GM18907 (cell line): ENCODE measurements at regions not wholly inside any gene's neighbourhood (a gene's known extent, or its start where the extent isn't known, plus 50 kb on each side); places are given as distances from the start of the nearest gene placed in this dataset.

Experiments used
- ATAC-seq: cut with Tn5 transposase; IDR thresholded peaks from one replicate; pipeline ENCODE4 v1.9.1; 2021; ENCODE audit warnings: mild to moderate bottlenecking, moderate library complexity; ENCODE audit not compliant: unreplicated experiment

- ATAC-seq, result no peak
Observed at GRCh38 chr16:66070140-66070917, 296.2 kb upstream of the CDH5 start.

GRCh38 chr16:66069587-66069986 is 296.9 kb upstream of the CDH5 start:
- no peak for ATAC-seq

- ATAC-seq, result no peak
Observed at GRCh38 chr16:66066404-66066803, 300.1 kb upstream of the CDH5 start.

- ATAC-seq, result no peak
Observed at GRCh38 chr16:66065925-66066324, 300.6 kb upstream of the CDH5 start.

GRCh38 chr16:66064801-66065530 is 301.5 kb upstream of the CDH5 start:
- no peak for ATAC-seq

GRCh38 chr16:66058832-66059231 is 307.7 kb upstream of the CDH5 start:
- ATAC-seq, result no peak

- ATAC-seq, result no peak
Observed at GRCh38 chr16:66058172-66058691, 308.3 kb upstream of the CDH5 start.

- no peak for ATAC-seq
Observed at GRCh38 chr16:66057057-66057456, 309.4 kb upstream of the CDH5 start.

- ATAC-seq, result no peak
Observed at GRCh38 chr16:66054095-66054494, 312.4 kb upstream of the CDH5 start.

GRCh38 chr16:66052745-66053144 is 313.7 kb upstream of the CDH5 start:
- no peak for ATAC-seq

- no peak for ATAC-seq
Observed at GRCh38 chr16:66050991-66051390, 315.5 kb upstream of the CDH5 start.

- no peak for ATAC-seq
Observed at GRCh38 chr16:66049865-66050264, 316.6 kb upstream of the CDH5 start.

- ATAC-seq, result no peak
Observed at GRCh38 chr16:66045626-66046025, 320.9 kb upstream of the CDH5 start.

- no peak for ATAC-seq
Observed at GRCh38 chr16:66044556-66044955, 321.9 kb upstream of the CDH5 start.

GRCh38 chr16:66044089-66044488 is 322.4 kb upstream of the CDH5 start:
- no peak for ATAC-seq

- no peak for ATAC-seq
Observed at GRCh38 chr16:66043326-66043725, 323.2 kb upstream of the CDH5 start.

- ATAC-seq, result no peak
Observed at GRCh38 chr16:66042341-66042740, 324.1 kb upstream of the CDH5 start.

- no peak for ATAC-seq
Observed at GRCh38 chr16:66041907-66042306, 324.6 kb upstream of the CDH5 start.

GRCh38 chr16:66039793-66040192 is 326.7 kb upstream of the CDH5 start:
- ATAC-seq, result no peak

- no peak for ATAC-seq
Observed at GRCh38 chr16:66036793-66037715, 329.4 kb upstream of the CDH5 start.

GRCh38 chr16:66036184-66036583 is 330.3 kb upstream of the CDH5 start:
- ATAC-seq, result no peak
